OCI-LY3 (cell line): ENCODE measurements at regions not wholly inside any gene's neighbourhood (a gene's known extent, or its start where the extent isn't known, plus 50 kb on each side); places are given as distances from the start of the nearest gene placed in this dataset.
A peak's percentile ranks its signal among the peaks of the same experiment; 100 is the strongest.

Source experiments
- H2AFZ ChIP-seq: fragments of 200-600, 300-600 bp; shearing (Covaris generic); 2 replicates; pipeline ENCODE4 v1.6.0; 2014; ENCODE audit warnings: antibody characterized with exemption, low read depth, low read length
- H3K27ac ChIP-seq: fragments of 200-600, 300-600 bp; sonication (generic); 2 replicates; pipeline ENCODE4 v1.5.1; 2014; ENCODE audit warnings: mild to moderate bottlenecking, low read length, moderate library complexity, mixed read lengths
- H3K27me3 ChIP-seq: fragments of 200-600, 300-600 bp; sonication (generic); 2 replicates; pipeline ENCODE4 v1.6.1; 2014; ENCODE audit warnings: low read depth, low read length, mixed read lengths
- H3K36me3 ChIP-seq: fragments of 200-600, 300-600 bp; sonication (generic); replicated peaks from 2 replicates; pipeline ENCODE3; 2014; ENCODE audit warnings: low read depth, low read length, mixed read lengths
- H3K4me1 ChIP-seq: fragments of 300-600, 200-600 bp; sonication (generic); 2 replicates; pipeline ENCODE4 v1.6.1; 2014; ENCODE audit warnings: low read length, mixed read lengths
- H3K4me2 ChIP-seq: fragments of 200-600, 300-600 bp; sonication (generic); 2 replicates; pipeline ENCODE4 v1.6.1; 2014; ENCODE audit warnings: low read length, mixed read lengths
- H3K4me3 ChIP-seq: fragments of 300-600, 200-600 bp; sonication (generic); 2 replicates; pipeline ENCODE4 v1.5.1; 2014; ENCODE audit warnings: antibody characterized with exemption, mild to moderate bottlenecking, low read length, moderate library complexity
- H3K79me2 ChIP-seq: fragments of 300-600, 200-600 bp; shearing (Covaris generic); 2 replicates; pipeline ENCODE4 v1.6.1; 2014; ENCODE audit warnings: mild to moderate bottlenecking, low read length, mixed read lengths
- H3K9ac ChIP-seq: fragments of 300-600, 200-600 bp; shearing (Covaris generic); 2 replicates; pipeline ENCODE4 v1.6.0; 2014; ENCODE audit warnings: mild to moderate bottlenecking, low read length, moderate library complexity
- H3K9me3 ChIP-seq: fragments of 200-600, 300-600 bp; shearing (Covaris generic); 2 replicates; pipeline ENCODE4 v1.6.1; 2014; ENCODE audit warnings: low read length, mixed read lengths; ENCODE audit not compliant: insufficient read depth
- H4K20me1 ChIP-seq: fragments of 200-600, 300-600 bp; sonication (generic); 2 replicates; pipeline ENCODE4 v1.6.1; 2016; ENCODE audit warnings: low read length, mixed read lengths; ENCODE audit not compliant: insufficient read depth
- CTCF ChIP-seq: fragments of 200-600, 300-600 bp; sonication (generic); IDR thresholded peaks from 2 replicates; pipeline ENCODE4 v1.5.1; 2014; ENCODE audit warnings: antibody characterized with exemption, low read length, low read depth
- EZH2phosphoT487 ChIP-seq: fragments of 200-600 bp; shearing (Covaris generic); IDR thresholded peaks from 2 replicates; pipeline ENCODE4 v1.6.1; 2018; ENCODE audit warnings: antibody characterized with exemption, mixed run types, low read depth

GRCh38 chr7:21023841-21024484, 237.3 kb upstream of the SP8 start:
- H2AFZ ChIP-seq, result 0 out of 2 replicates have a peak overlapping the region, but pooled peaks have one; percentile 18
- no peaks in the 10 kb centered on the region for H4K20me1 ChIP-seq
- no peak overlapping the region for H3K4me3 ChIP-seq
- no peak overlapping the region for H3K9ac ChIP-seq
- H3K36me3 ChIP-seq, result peaks cover 6% of the 10 kb centered on the region
- H3K4me2 ChIP-seq, result peak overlapping the region; percentile 43
- peaks cover 37% of the 10 kb centered on the region for H3K4me1 ChIP-seq
- H3K79me2 ChIP-seq, result no peaks in the 10 kb centered on the region
- no peak overlapping the region for H3K27ac ChIP-seq
- peak; percentile 21; the same call in 1 of the 2 replicates for TF ChIP-seq CTCF
- TF ChIP-seq EZH2phosphoT487, result no peak
- H3K27me3 ChIP-seq, result no peaks in the 10 kb centered on the region
- no peaks in the 10 kb centered on the region for H3K9me3 ChIP-seq

- no peaks in the 10 kb centered on the region for H3K27me3 ChIP-seq
- H3K36me3 ChIP-seq, result peaks cover 6% of the 10 kb centered on the region
- TF ChIP-seq CTCF (no peak), EZH2phosphoT487 (no peak)
- H3K4me1 ChIP-seq, result peaks cover 42% of the 10 kb centered on the region
- no peaks in the 10 kb centered on the region for H3K79me2 ChIP-seq
- no peak overlapping the region for H3K9ac ChIP-seq
- 0 out of 2 replicates have a peak overlapping the region, but pooled peaks have one; percentile 18 for H2AFZ ChIP-seq
- no peaks in the 10 kb centered on the region for H4K20me1 ChIP-seq
- no peak overlapping the region for H3K4me3 ChIP-seq
- H3K4me2 ChIP-seq, result peak overlapping the region; percentile 43; the same call in 1 of the 2 replicates
- H3K9me3 ChIP-seq, result no peaks in the 10 kb centered on the region
- H3K27ac ChIP-seq, result no peak overlapping the region
Observed at GRCh38 chr7:21024485-21024867, 237.8 kb upstream of the SP8 start.

- H2AFZ ChIP-seq, result peak overlapping the region; percentile 71; the same call in 1 of the 2 replicates
- peak overlapping the region; percentile 41 for H3K27ac ChIP-seq
- H3K9me3 ChIP-seq, result no peaks in the 10 kb centered on the region
- H3K79me2 ChIP-seq, result no peaks in the 10 kb centered on the region
- TF ChIP-seq EZH2phosphoT487, result no peak
- H4K20me1 ChIP-seq, result no peaks in the 10 kb centered on the region
- H3K4me1 ChIP-seq, result peaks cover 35% of the 10 kb centered on the region
- H3K4me3 ChIP-seq, result peak overlapping the region; percentile 76
- H3K36me3 ChIP-seq, result peaks cover 4% of the 10 kb centered on the region
- peak overlapping the region; percentile 62 for H3K9ac ChIP-seq
- no peaks in the 10 kb centered on the region for H3K27me3 ChIP-seq
- H3K4me2 ChIP-seq, result peak overlapping the region; percentile 96
Observed at GRCh38 chr7:21028186-21028585, 241.5 kb upstream of the SP8 start.

DNA sequence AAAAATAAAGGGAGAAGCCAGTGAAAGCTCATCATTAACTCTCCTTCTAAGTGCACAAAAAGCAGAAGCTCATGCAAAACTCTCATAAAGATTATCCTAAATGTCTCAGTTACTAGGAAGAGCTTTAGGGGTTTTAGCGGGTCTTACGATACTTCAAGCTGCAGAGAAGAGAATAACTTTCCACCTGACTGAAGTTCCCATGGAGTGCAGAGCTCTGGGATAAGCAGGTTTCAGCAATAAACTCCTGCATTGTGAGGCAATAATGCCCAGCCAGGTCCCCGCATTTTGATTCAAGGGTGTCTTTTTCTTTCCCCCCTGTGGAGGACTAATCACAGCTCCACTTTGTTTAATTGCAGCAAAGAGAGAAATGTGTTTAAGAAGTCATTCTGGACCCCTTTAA, 241.9 kb upstream of the SP8 start:
- Histone ChIP-seq H2AFZ (peak overlapping the region; percentile 47; the same call in 1 of the 2 replicates), H3K9ac (peak overlapping the region; percentile 62), H3K4me2 (peak overlapping the region; percentile 96), H3K4me3 (peak overlapping the region; percentile 76), H3K4me1 (peaks cover 31% of the 10 kb centered on the region), H3K27ac (peak overlapping the region; percentile 39), H3K27me3 (no peaks in the 10 kb centered on the region), H3K36me3 (peaks cover under 1% of the 10 kb centered on the region), H3K9me3 (no peaks in the 10 kb centered on the region), H4K20me1 (no peaks in the 10 kb centered on the region), H3K79me2 (no peaks in the 10 kb centered on the region)
- TF ChIP-seq CTCF (no peak), EZH2phosphoT487 (no peak)
